Esophagus muscularis mucosa (tissue), 4 donors: ENCODE measurements at regions not wholly inside any gene's neighbourhood (a gene's known extent, or its start where the extent isn't known, plus 50 kb on each side); places are given as distances from the start of the nearest gene placed in this dataset.
A peak's percentile ranks its signal among the peaks of the same experiment; 100 is the strongest.

ENCODE experiments used
- DNase-seq: peaks from one replicate; pipeline ENCODE4 v3.0.0-alpha.2; 2017; ENCODE audit errors: extremely low spot score
- H3K27ac ChIP-seq, 4 donors: fragments of 200-600 bp; sonication (generic); replicated peaks in 1 of 4; 1 replicate in 3 of 4; 2 replicates in 1 of 4; pipeline ENCODE4 v1.5.1; 2016 to 2019; ENCODE audit warnings: mild to moderate bottlenecking in 1 of 4
- H3K27me3 ChIP-seq, 4 donors: fragments of 200-600 bp; sonication (generic); one replicate each; pipeline versions ENCODE4 v1.5.1 to v1.6.0; 2016 to 2019
- H3K36me3 ChIP-seq, 4 donors: fragments of 200-600 bp; sonication (generic); one replicate each; pipeline ENCODE4 v1.5.1; 2016 to 2019
- H3K4me1 ChIP-seq, 4 donors: fragments of 200-600 bp; sonication (generic); one replicate each; pipeline ENCODE4 v1.5.1; 2016 to 2019
- H3K4me3 ChIP-seq, 4 donors: fragments of 200-600 bp; sonication (generic); 1 replicate in 2 of 4; 2 replicates in 2 of 4; pipeline ENCODE4 v1.5.1; 2016 to 2019; ENCODE audit warnings: mild to moderate bottlenecking in 4 of 4, moderate library complexity in 1 of 4
- H3K9me3 ChIP-seq, 4 donors: fragments of 200-600 bp; sonication (generic); 1 replicate in 3 of 4; 2 replicates in 1 of 4; pipeline ENCODE4 v1.5.1; 2016 to 2019
- EP300 ChIP-seq: sonication (generic); formaldehyde crosslinking; IDR thresholded peaks from one replicate; pipeline ENCODE4 v1.6.1; 2017; ENCODE audit warnings: antibody characterized with exemption
- POLR2A ChIP-seq: fragments of 450-650 bp; IDR thresholded peaks from one replicate; pipeline ENCODE4 v1.6.1; 2017; ENCODE audit warnings: antibody characterized with exemption, moderate library complexity, mild to moderate bottlenecking, low read depth
- POLR2AphosphoS5 ChIP-seq, 2 donors: sonication (generic); formaldehyde crosslinking; IDR thresholded peaks; one replicate each; pipeline ENCODE4 v1.6.1; 2017; ENCODE audit warnings: antibody characterized with exemption in 2 of 2
- WGBS: methylation state at CpG from one replicate; pipeline ENCODE4 v1.1.5; 2018; 5-methylcytosine and 5-hydroxymethylcytosine counted together
- intact Hi-C: fragments of 100-400 bp; cut with DNase I; formaldehyde crosslinking; loops from one replicate; pipeline ENCODE4 v1.15.1; 2023
- TF ChIP-seq, protein P1 (sequence below), 3 experiments: fragments of 200-600 bp in 2 of 3; fragments of 450-650 bp in 1 of 3; sonication (generic) in 2 of 3; IDR thresholded peaks; one replicate each; pipeline ENCODE4 v1.5.1; 2017 to 2019; ENCODE audit warnings: antibody characterized with exemption in 3 of 3, mild to moderate bottlenecking in 2 of 3, moderate library complexity in 1 of 3

DNA sequence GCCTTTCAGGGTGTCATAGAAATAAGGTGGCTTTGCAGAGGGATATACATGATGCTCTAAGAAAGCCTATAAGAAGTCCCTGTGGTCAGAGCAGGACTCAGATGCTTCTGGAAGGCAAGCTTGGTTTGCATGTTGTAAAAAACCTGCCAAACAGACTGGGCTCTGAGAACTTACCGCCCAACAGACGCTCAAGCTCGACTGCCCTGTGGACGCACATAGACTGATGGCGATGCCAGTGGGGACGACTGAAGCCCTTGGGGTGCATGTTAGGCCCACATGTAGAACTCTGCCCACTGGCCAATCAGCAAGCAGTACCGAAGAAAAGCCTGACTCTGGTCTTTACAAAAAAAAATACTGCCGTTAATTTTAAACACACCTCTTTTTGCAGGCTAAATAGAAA lies 133.8 kb downstream of the NAV1 start:
- intact Hi-C loops = no loop called here
- WGBS = 78% methylated on average over 5 of the region's 8 CpGs
- no peaks in the 10 kb centered on the region for H3K9me3 ChIP-seq

DNA sequence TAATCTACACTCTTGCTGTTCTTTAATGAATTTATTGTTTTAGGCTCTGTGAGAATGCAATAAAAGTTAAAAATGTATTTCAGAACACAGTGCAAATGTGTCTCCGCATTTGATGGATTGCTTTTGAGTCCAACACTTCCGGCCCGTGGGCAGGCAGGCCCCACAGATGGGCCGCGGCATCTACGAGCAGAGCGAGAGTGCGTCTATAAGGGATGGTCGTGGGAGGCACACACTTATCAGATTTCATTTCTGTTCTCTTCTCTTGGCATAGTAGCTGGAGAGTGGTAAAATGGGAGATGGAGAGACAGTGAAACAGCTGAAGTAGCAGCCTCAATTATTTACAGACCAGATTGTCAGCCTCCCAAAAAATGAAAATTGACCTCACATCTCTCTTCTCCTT lies 134.2 kb downstream of the NAV1 start:
- 79% methylated on average over 9 of the region's 9 CpGs for WGBS
- Histone ChIP-seq H3K9me3 (no peaks in the 10 kb centered on the region), H3K36me3 (no peaks in the 10 kb centered on the region), H3K27me3 (no peaks in the 10 kb centered on the region), H3K4me3 (no peak overlapping the region), H3K4me1 (peaks cover 30 to 39% (median 32%) of the 10 kb centered on the region in 4 donors), H3K27ac (no peak overlapping the region)
- DNase-seq = no peak
- TF ChIP-seq, protein P1, sequence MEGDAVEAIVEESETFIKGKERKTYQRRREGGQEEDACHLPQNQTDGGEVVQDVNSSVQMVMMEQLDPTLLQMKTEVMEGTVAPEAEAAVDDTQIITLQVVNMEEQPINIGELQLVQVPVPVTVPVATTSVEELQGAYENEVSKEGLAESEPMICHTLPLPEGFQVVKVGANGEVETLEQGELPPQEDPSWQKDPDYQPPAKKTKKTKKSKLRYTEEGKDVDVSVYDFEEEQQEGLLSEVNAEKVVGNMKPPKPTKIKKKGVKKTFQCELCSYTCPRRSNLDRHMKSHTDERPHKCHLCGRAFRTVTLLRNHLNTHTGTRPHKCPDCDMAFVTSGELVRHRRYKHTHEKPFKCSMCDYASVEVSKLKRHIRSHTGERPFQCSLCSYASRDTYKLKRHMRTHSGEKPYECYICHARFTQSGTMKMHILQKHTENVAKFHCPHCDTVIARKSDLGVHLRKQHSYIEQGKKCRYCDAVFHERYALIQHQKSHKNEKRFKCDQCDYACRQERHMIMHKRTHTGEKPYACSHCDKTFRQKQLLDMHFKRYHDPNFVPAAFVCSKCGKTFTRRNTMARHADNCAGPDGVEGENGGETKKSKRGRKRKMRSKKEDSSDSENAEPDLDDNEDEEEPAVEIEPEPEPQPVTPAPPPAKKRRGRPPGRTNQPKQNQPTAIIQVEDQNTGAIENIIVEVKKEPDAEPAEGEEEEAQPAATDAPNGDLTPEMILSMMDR (IDR thresholded peaks at IDR 0.05) = no peak
- TF ChIP-seq POLR2A = no peak
- no peak for TF ChIP-seq POLR2AphosphoS5 (IDR thresholded peaks at IDR 0.05)
- TF ChIP-seq EP300 = no peak
- intact Hi-C loops = no loop called here

More for the DNA sequence above, 133.8 kb downstream of the NAV1 start:
- DNase-seq = no peak
- H3K36me3 ChIP-seq = no peaks in the 10 kb centered on the region
- H3K27ac ChIP-seq = no peak overlapping the region
- no peak overlapping the region for H3K4me3 ChIP-seq
- no peaks in the 10 kb centered on the region for H3K27me3 ChIP-seq
- TF ChIP-seq EP300 (no peak), POLR2A (no peak), POLR2AphosphoS5 (IDR thresholded peaks at IDR 0.05) (no peak)
- TF ChIP-seq, protein P1 (IDR thresholded peaks at IDR 0.05) = no peak
- H3K4me1 ChIP-seq = peaks cover 30 to 39% (median 32%) of the 10 kb centered on the region in 4 donors

DNA sequence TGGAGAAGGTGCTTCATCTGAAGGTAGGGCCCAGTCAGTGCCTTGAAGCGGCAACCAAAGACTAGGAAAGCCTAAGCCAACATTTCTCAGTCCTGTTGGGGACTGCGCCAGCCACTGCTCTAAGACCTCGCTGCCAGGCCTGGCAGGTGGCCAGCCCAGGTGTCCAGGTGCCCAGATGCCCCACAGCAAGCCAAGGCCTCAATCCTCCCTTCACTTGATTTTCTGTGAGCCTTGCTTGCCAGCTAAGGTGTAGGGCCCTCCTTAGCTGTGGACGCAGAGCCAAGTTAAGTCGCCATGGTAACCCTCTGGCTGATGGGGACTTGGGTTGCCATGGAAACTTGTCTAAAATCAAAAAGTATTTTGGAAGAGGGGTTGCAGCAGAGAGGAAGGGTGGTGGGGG lies 135.0 kb downstream of the NAV1 start:
- H3K27ac ChIP-seq = no peak overlapping the region
- no peaks in the 10 kb centered on the region for H3K27me3 ChIP-seq
- H3K36me3 ChIP-seq = no peaks in the 10 kb centered on the region
- WGBS = 100% methylated on average over 5 of the region's 5 CpGs
- no peak for TF ChIP-seq POLR2A
- no peak for TF ChIP-seq EP300
- TF ChIP-seq POLR2AphosphoS5 (IDR thresholded peaks at IDR 0.05) = no peak
- TF ChIP-seq, protein P1 (IDR thresholded peaks at IDR 0.05) = no peak
- no peaks in the 10 kb centered on the region for H3K9me3 ChIP-seq
- H3K4me1 ChIP-seq = peaks cover 34 to 44% (median 38%) of the 10 kb centered on the region in 4 donors
- intact Hi-C loops = no loop called here
- no peak overlapping the region for H3K4me3 ChIP-seq
- DNase-seq = no peak

DNA sequence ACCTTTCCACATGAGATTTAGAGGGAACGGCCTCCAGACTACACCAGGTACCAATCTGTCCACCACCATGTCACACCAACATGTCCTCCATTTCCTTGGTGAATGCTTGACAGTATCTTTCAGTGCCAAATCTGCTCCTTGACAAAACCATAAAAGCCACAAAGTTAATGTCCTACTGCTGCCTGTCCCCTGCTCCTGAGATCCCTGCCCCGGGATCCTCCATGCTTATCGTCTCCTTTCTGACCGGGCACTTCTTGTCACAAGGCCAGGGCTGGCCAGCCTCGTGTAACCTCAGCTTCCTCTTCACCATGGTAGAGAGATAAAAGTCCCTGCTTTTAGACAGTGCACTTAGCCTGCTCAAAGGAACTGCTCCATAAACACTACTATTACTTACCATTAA lies 136.2 kb downstream of the NAV1 start:
- peak overlapping the region in 1 of 4 donors; percentile 20 for H3K27ac ChIP-seq
- H3K4me1 ChIP-seq = peaks cover 36 to 47% (median 39%) of the 10 kb centered on the region in 4 donors
- WGBS = 65% methylated on average over 5 of the region's 5 CpGs
- TF ChIP-seq POLR2AphosphoS5 (IDR thresholded peaks at IDR 0.05) = no peak
- TF ChIP-seq POLR2A = no peak
- TF ChIP-seq, protein P1 (IDR thresholded peaks at IDR 0.05) = no peak
- no peak for TF ChIP-seq EP300
- DNase-seq = no peak
- no peaks in the 10 kb centered on the region for H3K36me3 ChIP-seq
- no peak overlapping the region for H3K4me3 ChIP-seq
- H3K9me3 ChIP-seq = no peaks in the 10 kb centered on the region
- H3K27me3 ChIP-seq = no peaks in the 10 kb centered on the region
- intact Hi-C loops = no loop called here

DNA sequence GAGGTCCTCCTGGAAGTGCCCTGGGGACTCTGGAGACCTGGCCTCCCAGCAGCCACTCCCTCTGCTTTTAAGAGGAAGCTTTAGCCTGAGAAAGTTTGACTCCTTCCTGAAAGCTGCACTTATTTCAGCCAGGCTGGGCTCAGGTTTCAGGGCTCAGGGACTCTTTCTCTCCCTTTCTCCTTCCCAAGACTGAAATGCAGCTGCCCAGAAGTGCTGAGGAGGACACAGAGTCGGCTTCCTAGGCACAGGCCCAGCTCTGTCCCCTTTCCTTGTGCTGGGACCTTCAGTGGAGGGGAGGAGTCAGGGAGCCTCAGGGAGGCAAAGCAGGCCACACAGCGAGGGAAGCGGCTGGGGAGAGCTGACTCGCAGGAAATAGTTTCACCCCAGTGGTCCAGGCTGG lies 137.3 kb downstream of the NAV1 start:
- H3K9me3 ChIP-seq = no peaks in the 10 kb centered on the region
- no peak for DNase-seq
- no peak for TF ChIP-seq POLR2A
- no peak for TF ChIP-seq EP300
- TF ChIP-seq, protein P1 (IDR thresholded peaks at IDR 0.05) = no peak
- no peak for TF ChIP-seq POLR2AphosphoS5 (IDR thresholded peaks at IDR 0.05)
- WGBS = 2% methylated on average over 4 of the region's 4 CpGs
- intact Hi-C loops = no loop called here
- H3K4me3 ChIP-seq = peak overlapping the region in 1 of 4 donors; percentile 3
- H3K36me3 ChIP-seq = no peaks in the 10 kb centered on the region
- peaks cover 36 to 52% (median 42%) of the 10 kb centered on the region in 4 donors for H3K4me1 ChIP-seq
- peak overlapping the region; percentile 38 to 72 (median 52) for H3K27ac ChIP-seq
- no peaks in the 10 kb centered on the region for H3K27me3 ChIP-seq
